ENCODE measurements at regions not wholly inside any gene's neighbourhood (a gene's known extent, or its start where the extent isn't known, plus 50 kb on each side); places are given as distances from the start of the nearest gene placed in this dataset.

DNA sequence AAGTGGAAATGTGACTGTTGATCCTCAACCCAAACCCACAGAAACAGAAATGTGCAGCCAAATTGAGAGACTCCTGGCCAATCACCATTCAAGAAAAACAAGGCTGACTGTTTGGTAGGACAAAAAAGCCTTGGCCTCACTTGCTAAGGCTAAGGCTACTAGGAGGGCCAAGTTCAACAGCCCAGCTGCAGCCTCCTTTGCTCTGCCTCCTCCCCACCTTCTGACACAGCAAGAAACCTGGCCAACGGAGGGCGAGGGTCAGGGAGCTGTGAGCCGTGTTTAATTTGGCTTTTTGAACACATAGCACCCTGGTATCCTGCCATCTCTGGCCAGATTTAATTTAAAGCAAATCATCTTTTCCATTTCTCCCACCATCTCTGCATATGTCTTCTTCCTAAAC lies 165.8 kb upstream of the RAB4A start:
- no peaks in the 10 kb centered on the region for H3K79me2 ChIP-seq (ENCODE audit: insufficient read depth, low read length)
- H4K20me1 ChIP-seq (ENCODE audit: insufficient read depth, low read length) = no peaks in the 10 kb centered on the region
- no peaks in the 10 kb centered on the region for H3K27me3 ChIP-seq (ENCODE audit: insufficient read depth, low read length)
- no peak overlapping the region for H3K27ac ChIP-seq (ENCODE audit: low read depth, low read length)
- TF ChIP-seq, protein P1, sequence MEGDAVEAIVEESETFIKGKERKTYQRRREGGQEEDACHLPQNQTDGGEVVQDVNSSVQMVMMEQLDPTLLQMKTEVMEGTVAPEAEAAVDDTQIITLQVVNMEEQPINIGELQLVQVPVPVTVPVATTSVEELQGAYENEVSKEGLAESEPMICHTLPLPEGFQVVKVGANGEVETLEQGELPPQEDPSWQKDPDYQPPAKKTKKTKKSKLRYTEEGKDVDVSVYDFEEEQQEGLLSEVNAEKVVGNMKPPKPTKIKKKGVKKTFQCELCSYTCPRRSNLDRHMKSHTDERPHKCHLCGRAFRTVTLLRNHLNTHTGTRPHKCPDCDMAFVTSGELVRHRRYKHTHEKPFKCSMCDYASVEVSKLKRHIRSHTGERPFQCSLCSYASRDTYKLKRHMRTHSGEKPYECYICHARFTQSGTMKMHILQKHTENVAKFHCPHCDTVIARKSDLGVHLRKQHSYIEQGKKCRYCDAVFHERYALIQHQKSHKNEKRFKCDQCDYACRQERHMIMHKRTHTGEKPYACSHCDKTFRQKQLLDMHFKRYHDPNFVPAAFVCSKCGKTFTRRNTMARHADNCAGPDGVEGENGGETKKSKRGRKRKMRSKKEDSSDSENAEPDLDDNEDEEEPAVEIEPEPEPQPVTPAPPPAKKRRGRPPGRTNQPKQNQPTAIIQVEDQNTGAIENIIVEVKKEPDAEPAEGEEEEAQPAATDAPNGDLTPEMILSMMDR (IDR thresholded peaks at IDR 0.05; ENCODE audit: extremely low read depth, low read depth, low read length) = no peak
- no peaks in the 10 kb centered on the region for H3K9me3 ChIP-seq (ENCODE audit: low read depth, low read length)
- no peak overlapping the region for H2AFZ ChIP-seq (ENCODE audit: low read length)
- H3K4me3 ChIP-seq (ENCODE audit: insufficient read depth, low read length) = no peak overlapping the region
- no peaks in the 10 kb centered on the region for H3K4me1 ChIP-seq (ENCODE audit: insufficient read depth, low read length)
- no peak for DNase-seq (ENCODE audit: insufficient read length, low spot score, missing footprints)
- H3K4me2 ChIP-seq (ENCODE audit: insufficient read depth, low read length) = no peak overlapping the region
- H3K36me3 ChIP-seq (ENCODE audit: insufficient read depth, low read length) = no peaks in the 10 kb centered on the region

DNA sequence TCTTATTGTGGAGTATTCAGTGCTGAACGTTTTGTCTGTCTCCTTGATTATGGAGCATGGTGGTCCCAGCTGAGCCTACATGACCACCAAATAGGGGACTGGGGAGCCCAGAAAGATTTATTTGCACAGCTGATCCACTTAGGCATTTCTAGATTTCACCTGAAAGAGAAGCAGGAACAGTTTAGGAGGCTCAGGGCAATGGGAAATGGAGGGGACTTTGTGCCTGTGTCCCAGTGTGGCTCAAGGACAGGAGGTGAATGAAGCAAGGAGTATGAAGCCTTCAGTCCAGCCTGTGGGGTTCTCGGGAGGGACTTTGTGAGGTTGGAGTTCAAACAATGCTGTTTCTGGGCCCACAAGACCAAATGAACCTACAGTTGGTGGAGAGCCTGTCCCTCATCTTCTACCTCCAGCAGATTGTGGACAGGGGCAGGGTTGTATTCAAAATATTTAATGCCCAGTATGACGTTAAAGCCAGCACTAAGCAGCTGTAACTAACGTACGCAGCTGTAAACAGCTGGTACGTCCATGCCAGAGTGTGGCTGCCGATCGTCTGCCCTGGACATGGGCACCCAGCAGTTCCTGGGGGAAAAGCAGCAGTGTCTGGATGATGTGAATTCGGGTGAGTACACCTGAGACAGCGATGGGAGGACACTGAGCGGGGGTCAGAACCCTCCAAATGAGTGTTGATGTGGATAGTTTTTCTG lies 164.9 kb upstream of the RAB4A start:
- H3K9me3 ChIP-seq (ENCODE audit: low read depth, low read length) = no peaks in the 10 kb centered on the region
- no peak overlapping the region for H3K4me2 ChIP-seq (ENCODE audit: insufficient read depth, low read length)
- TF ChIP-seq, protein P1 (IDR thresholded peaks at IDR 0.05; ENCODE audit: extremely low read depth, low read depth, low read length) = no peak
- no peaks in the 10 kb centered on the region for H4K20me1 ChIP-seq (ENCODE audit: insufficient read depth, low read length)
- no peaks in the 10 kb centered on the region for H3K36me3 ChIP-seq (ENCODE audit: insufficient read depth, low read length)
- no peaks in the 10 kb centered on the region for H3K4me1 ChIP-seq (ENCODE audit: insufficient read depth, low read length)
- H3K27ac ChIP-seq (ENCODE audit: low read depth, low read length) = no peak overlapping the region
- no peak overlapping the region for H2AFZ ChIP-seq (ENCODE audit: low read length)
- H3K4me3 ChIP-seq (ENCODE audit: insufficient read depth, low read length) = no peak overlapping the region
- H3K27me3 ChIP-seq (ENCODE audit: insufficient read depth, low read length) = no peaks in the 10 kb centered on the region
- DNase-seq (ENCODE audit: insufficient read length, low spot score, missing footprints) = no peak
- H3K79me2 ChIP-seq (ENCODE audit: insufficient read depth, low read length) = no peaks in the 10 kb centered on the region

DNA sequence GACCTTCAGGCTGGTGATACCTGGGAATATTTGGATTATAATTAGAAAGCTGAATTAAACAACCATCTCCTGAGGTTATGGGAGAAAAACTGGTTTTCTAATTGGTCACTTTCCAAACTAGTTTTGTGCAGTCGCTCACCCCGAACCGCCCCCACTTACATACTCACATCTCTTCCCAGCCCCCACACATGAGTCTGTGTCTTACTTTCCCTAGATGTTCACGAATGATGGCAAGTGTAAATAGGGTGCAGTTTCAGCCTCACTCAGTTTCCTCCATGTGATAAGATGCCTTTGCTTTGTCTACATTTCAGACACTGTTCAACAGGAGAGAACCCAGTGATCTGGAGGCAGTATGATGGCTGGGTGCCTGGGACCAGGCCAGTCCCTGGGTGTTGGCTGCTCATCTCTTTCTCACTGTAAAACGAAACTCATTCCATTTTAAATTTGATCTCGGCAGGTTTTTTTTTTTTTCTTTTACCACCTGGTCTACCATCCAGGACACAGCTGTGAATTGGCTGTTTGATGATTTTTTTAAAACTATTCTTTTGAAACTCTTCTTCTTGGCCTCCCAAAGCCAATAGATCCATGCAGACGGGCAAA lies 164.3 kb upstream of the RAB4A start:
- Histone ChIP-seq H3K4me1 (ENCODE audit: insufficient read depth, low read length) (no peaks in the 10 kb centered on the region), H2AFZ (ENCODE audit: low read length) (no peak overlapping the region), H3K79me2 (ENCODE audit: insufficient read depth, low read length) (no peaks in the 10 kb centered on the region), H3K4me2 (ENCODE audit: insufficient read depth, low read length) (no peak overlapping the region), H4K20me1 (ENCODE audit: insufficient read depth, low read length) (no peaks in the 10 kb centered on the region), H3K4me3 (ENCODE audit: insufficient read depth, low read length) (no peak overlapping the region), H3K36me3 (ENCODE audit: insufficient read depth, low read length) (no peaks in the 10 kb centered on the region), H3K9me3 (ENCODE audit: low read depth, low read length) (no peaks in the 10 kb centered on the region), H3K27ac (ENCODE audit: low read depth, low read length) (no peak overlapping the region), H3K27me3 (ENCODE audit: insufficient read depth, low read length) (no peaks in the 10 kb centered on the region)
- DNase-seq (ENCODE audit: insufficient read length, low spot score, missing footprints) = no peak
- TF ChIP-seq, protein P1 (IDR thresholded peaks at IDR 0.05; ENCODE audit: extremely low read depth, low read depth, low read length) = no peak

DNA sequence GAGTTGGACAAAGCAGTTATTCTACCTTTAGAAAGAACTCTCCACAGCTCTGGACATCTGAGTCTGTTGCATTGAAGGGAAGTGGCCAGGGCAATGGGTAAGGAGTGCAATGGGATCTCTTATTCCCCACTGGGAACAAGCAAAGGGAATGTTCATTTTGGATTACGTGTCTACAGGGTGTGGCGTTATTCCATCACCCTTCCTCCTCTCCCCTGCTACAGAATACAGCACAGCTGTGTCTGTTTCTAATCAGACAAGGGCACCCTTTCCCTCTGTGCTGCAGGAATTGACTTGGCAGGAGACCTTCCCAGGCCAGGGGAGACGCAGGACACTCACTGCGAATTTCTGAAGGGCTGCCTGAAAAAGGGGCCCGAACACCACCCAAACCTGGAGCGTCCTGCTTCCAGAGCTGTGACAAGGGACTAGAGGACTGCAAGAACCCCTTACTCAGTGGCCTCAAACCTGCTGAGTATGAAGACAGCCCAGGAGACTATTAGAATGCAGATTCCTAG lies 163.6 kb upstream of the RAB4A start:
- Histone ChIP-seq H3K36me3 (ENCODE audit: insufficient read depth, low read length) (no peaks in the 10 kb centered on the region), H3K79me2 (ENCODE audit: insufficient read depth, low read length) (no peaks in the 10 kb centered on the region), H3K27ac (ENCODE audit: low read depth, low read length) (no peak overlapping the region), H3K4me3 (ENCODE audit: insufficient read depth, low read length) (no peak overlapping the region), H3K4me1 (ENCODE audit: insufficient read depth, low read length) (no peaks in the 10 kb centered on the region), H3K4me2 (ENCODE audit: insufficient read depth, low read length) (no peak overlapping the region), H3K9me3 (ENCODE audit: low read depth, low read length) (no peaks in the 10 kb centered on the region), H2AFZ (ENCODE audit: low read length) (no peak overlapping the region), H3K27me3 (ENCODE audit: insufficient read depth, low read length) (no peaks in the 10 kb centered on the region), H4K20me1 (ENCODE audit: insufficient read depth, low read length) (no peaks in the 10 kb centered on the region)
- DNase-seq (ENCODE audit: insufficient read length, low spot score, missing footprints) = no peak
- TF ChIP-seq, protein P1 (IDR thresholded peaks at IDR 0.05; ENCODE audit: extremely low read depth, low read depth, low read length) = no peak
